A549 (cell line): ENCODE measurements at regions not wholly inside any gene's neighbourhood (a gene's known extent, or its start where the extent isn't known, plus 50 kb on each side); places are given as distances from the start of the nearest gene placed in this dataset.
"Not testable (repeated sequence)": the region's sequence is repeated elsewhere in the genome, so short reads cannot be mapped to it uniquely, and the experiment has no call there.

Experiments
- ATAC-seq, 2 experiments: fragments of 200-7000 bp in 1 of 2; fragments of >200 bp in 1 of 2; cut with Nextera tagmentation in 1 of 2; cut with Tn5 transposase in 1 of 2; 3 replicates each; pipeline versions ENCODE4 v1.8.0 to v1.9.1; 2018 to 2020; ENCODE audit warnings: mild to moderate bottlenecking in 1 of 2, moderate library complexity in 1 of 2
- CTCF ChIA-PET: fragments of 300-600 bp; sonication (Branson Sonifier 250); formaldehyde crosslinking; extraction: SDS; loops from one replicate; lab custom pipeline; 2021; ENCODE audit warnings: antibody characterized with exemption, inconsistent platforms; lab: Yijun Ruan, JAX
- POLR2A ChIA-PET: fragments of 350-600 bp; formaldehyde crosslinking; extraction: SDS; loops from one replicate; lab custom pipeline; 2021; ENCODE audit warnings: antibody characterized with exemption, inconsistent platforms; lab: Yijun Ruan, JAX
- DNase-seq, 2 experiments: peaks; one replicate each; pipeline versions ENCODE4 v3.0.0 to v3.0.0-alpha.2; 2011 to 2016; ENCODE audit warnings: low read depth in 1 of 2, low spot score in 1 of 2
- FAIRE-seq: peaks from 2 replicates; lab custom pipeline; 2011; peaks lifted over from hg19 to GRCh38; lab: Jason Lieb, UNC
- H3K27ac ChIP-seq, 2 experiments: fragments of >200 bp; sonication (Bioruptor Twin); formaldehyde crosslinking; 3 replicates each; pipeline ENCODE4 v1.5.1; 2016 to 2017
- H3K4me1 ChIP-seq: fragments of >200 bp; sonication (Bioruptor Twin); formaldehyde crosslinking; 3 replicates; pipeline ENCODE4 v1.6.1; 2016
- H3K4me2 ChIP-seq: fragments of >200 bp; sonication (Bioruptor Twin); formaldehyde crosslinking; 3 replicates; pipeline ENCODE4 v1.6.1; 2016
- H3K4me3 ChIP-seq: fragments of >200 bp; sonication (Bioruptor Twin); formaldehyde crosslinking; 3 replicates; pipeline ENCODE4 v1.5.1; 2016
- H3K9me3 ChIP-seq: fragments of >200 bp; sonication (Bioruptor Twin); formaldehyde crosslinking; 3 replicates; pipeline ENCODE4 v1.6.1; 2016
- BHLHE40 ChIP-seq: IDR thresholded peaks from 2 replicates; pipeline ENCODE4 v1.6.1; 2012; ENCODE audit warnings: low read depth, low read length, inconsistent platforms
- CBX8 ChIP-seq: fragments of 200-600 bp; sonication (generic); IDR thresholded peaks from 2 replicates; pipeline ENCODE4 v1.6.1; 2016
- ESRRA ChIP-seq: fragments of 150-350 bp; IDR thresholded peaks from 2 replicates; pipeline ENCODE4 v1.6.1; 2014; ENCODE audit warnings: mild to moderate bottlenecking, low read length, borderline replicate concordance
- FOSB ChIP-seq: fragments of 250-450 bp; sonication (Bioruptor Pico); IDR thresholded peaks from 2 replicates; pipeline ENCODE4 v1.5.0; 2020; ENCODE audit warnings: mild to moderate bottlenecking, moderate library complexity
- FOSL2 ChIP-seq, 2 experiments: fragments of 450-650 bp in 1 of 2; fragments of >200 bp in 1 of 2; sonication (Bioruptor Twin) in 1 of 2; formaldehyde crosslinking; IDR thresholded peaks; 2 replicates each; pipeline versions ENCODE4 v1.5.0 to v1.6.1; 2016 to 2020; ENCODE audit warnings: mild to moderate bottlenecking in 1 of 2, moderate library complexity in 1 of 2
- HOXB13 ChIP-seq: fragments of 250-450 bp; sonication (Bioruptor Pico); IDR thresholded peaks from 2 replicates; pipeline ENCODE4 v1.5.0; 2020; ENCODE audit warnings: low read depth, mild to moderate bottlenecking, moderate library complexity
- HOXB5 ChIP-seq: fragments of 250-450 bp; sonication (Bioruptor Pico); IDR thresholded peaks from 2 replicates; pipeline ENCODE4 v1.5.0; 2020; ENCODE audit warnings: mild to moderate bottlenecking, moderate library complexity
- JUN ChIP-seq, 2 experiments: fragments of >200 bp; sonication (Bioruptor Twin); formaldehyde crosslinking; IDR thresholded peaks; 2 replicates in 1 of 2; 3 replicates in 1 of 2; pipeline ENCODE4 v1.6.1; 2016 to 2017
- KDM5A ChIP-seq: fragments of 200-600 bp; sonication (generic); IDR thresholded peaks from 2 replicates; pipeline ENCODE4 v1.6.1; 2016; ENCODE audit warnings: antibody characterized with exemption, mild to moderate bottlenecking
- MAFK ChIP-seq: fragments of 450-650 bp; IDR thresholded peaks from 2 replicates; pipeline ENCODE4 v1.6.1; 2014; ENCODE audit not compliant: partially characterized antibody
- MAZ ChIP-seq: fragments of 150-350 bp; IDR thresholded peaks from 2 replicates; pipeline ENCODE4 v1.6.1; 2014; ENCODE audit warnings: antibody characterized with exemption, low read depth, low read length, borderline replicate concordance
- MYC ChIP-seq: IDR thresholded peaks from 2 replicates; pipeline ENCODE4 v1.6.1; 2012; ENCODE audit warnings: mild to moderate bottlenecking, inconsistent platforms, low read length, improper control_type of control experiment, borderline replicate concordance
- PHF8 ChIP-seq: fragments of 200-600 bp; sonication (generic); IDR thresholded peaks from 2 replicates; pipeline ENCODE4 v1.6.1; 2016; ENCODE audit warnings: low read depth, mild to moderate bottlenecking, antibody characterized with exemption, moderate library complexity, borderline replicate concordance
- RAD21 ChIP-seq, 2 experiments: fragments of >200 bp in 1 of 2; sonication (Bioruptor Twin) in 1 of 2; formaldehyde crosslinking in 1 of 2; IDR thresholded peaks in 1 of 2; conservative IDR thresholded peaks in 1 of 2; 2 replicates in 1 of 2; 3 replicates in 1 of 2; pipeline ENCODE4 v1.6.1; 2012 to 2018; ENCODE audit warnings: inconsistent platforms in 1 of 2
- RARB ChIP-seq: fragments of 250-450 bp; sonication (Bioruptor Pico); IDR thresholded peaks from 2 replicates; pipeline ENCODE4 v1.8.0; 2021; ENCODE audit warnings: mild to moderate bottlenecking, moderate library complexity
- RCOR1 ChIP-seq: fragments of 150-350 bp; IDR thresholded peaks from 2 replicates; pipeline ENCODE4 v1.6.1; 2014; ENCODE audit warnings: antibody characterized with exemption, low read length, low read depth
- SREBF2 ChIP-seq: fragments of 450-650 bp; IDR thresholded peaks from 2 replicates; pipeline ENCODE4 v1.6.1; 2014; ENCODE audit warnings: mild to moderate bottlenecking, moderate library complexity
- ZC3H11A ChIP-seq: fragments of 450-650 bp; IDR thresholded peaks from 2 replicates; pipeline ENCODE4 v1.6.1; 2014; ENCODE audit warnings: antibody characterized with exemption, mild to moderate bottlenecking
- ZFP36 ChIP-seq: fragments of 450-650 bp; IDR thresholded peaks from 2 replicates; pipeline ENCODE4 v1.6.1; 2014; ENCODE audit warnings: borderline replicate concordance; ENCODE audit not compliant: partially characterized antibody
- WGBS: methylation state at CpG from one replicate; pipeline ENCODE4 v1.1.6; 2017; ENCODE audit errors: missing lambda C conversion rate; 5-methylcytosine and 5-hydroxymethylcytosine counted together
- TF ChIP-seq, protein P1 (sequence below): IDR thresholded peaks from 2 replicates; pipeline ENCODE4 v1.6.1; 2012
- TF ChIP-seq, protein P2 (sequence below): fragments of >200 bp; sonication (Bioruptor Twin); formaldehyde crosslinking; IDR thresholded peaks from 3 replicates; pipeline ENCODE4 v1.6.1; 2016
- TF ChIP-seq, protein P3 (sequence below): IDR thresholded peaks from 2 replicates; pipeline ENCODE4 v1.6.1; 2012; ENCODE audit warnings: low read depth, borderline replicate concordance
- TF ChIP-seq, protein P4 (sequence below): fragments of >200 bp; sonication (Bioruptor Twin); formaldehyde crosslinking; IDR thresholded peaks from 2 replicates; pipeline ENCODE4 v1.6.1; 2016
- TF ChIP-seq, protein P5 (sequence below): fragments of 250-450 bp; sonication (Bioruptor Pico); IDR thresholded peaks from 2 replicates; pipeline ENCODE4 v1.5.0; 2021; ENCODE audit warnings: mild to moderate bottlenecking, moderate library complexity, borderline replicate concordance

DNA sequence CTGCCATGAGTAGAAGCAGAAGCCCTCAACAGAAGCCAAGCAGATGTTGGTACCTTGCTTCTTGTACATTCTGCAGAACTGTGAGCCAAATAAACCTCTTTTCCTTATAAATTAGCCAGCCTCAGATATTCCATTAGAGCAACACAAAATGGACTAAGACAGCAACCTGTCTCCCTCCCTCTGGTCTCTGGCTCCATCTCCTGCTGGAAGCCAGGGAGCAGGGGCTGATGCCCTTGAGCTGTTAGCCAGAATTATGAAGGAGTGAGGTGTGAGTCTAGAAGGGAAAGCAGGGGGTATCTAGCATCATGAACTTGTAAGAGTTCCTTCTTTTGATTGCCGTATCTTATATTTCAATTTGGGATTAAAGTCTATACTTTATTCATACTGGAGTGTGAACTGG lies 358.7 kb upstream of the FZD8 start:
- H3K4me3 ChIP-seq, H3K9me3 ChIP-seq, DNase-seq, H3K27ac ChIP-seq, FAIRE-seq, H3K4me2 ChIP-seq, H3K4me1 ChIP-seq, ATAC-seq, POLR2A ChIA-PET, CTCF ChIA-PET: not testable (repeated sequence)
- whole genome bisulfite sequencing, result 95% methylated on average over 1 of the region's 1 CpG

DNA sequence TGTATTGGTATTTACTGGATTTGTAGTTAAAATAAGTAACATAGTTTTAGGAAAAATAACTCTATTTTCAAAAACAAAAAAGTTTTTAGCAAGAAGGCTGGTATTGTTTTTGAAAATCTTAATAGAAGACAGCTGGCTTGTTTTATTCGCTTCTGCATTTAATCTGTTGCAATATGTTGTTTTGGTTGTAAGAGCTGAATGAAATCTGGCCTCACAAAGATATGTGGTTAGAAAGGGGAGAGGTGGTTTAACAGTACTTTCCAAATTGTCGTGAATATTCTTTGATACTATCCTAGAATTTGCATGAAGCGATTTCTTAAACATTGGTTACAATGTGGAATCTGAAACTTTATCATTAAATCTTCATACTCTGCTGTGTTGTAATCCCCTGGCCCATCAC lies 355.9 kb upstream of the FZD8 start:
- no peak overlapping the region for H3K4me2 ChIP-seq
- ChIA-PET CTCF (no interaction called here), POLR2A (no interaction called here)
- FAIRE-seq (no peak), DNase-seq (no peak), ATAC-seq (no peak)
- WGBS, result 37% methylated on average over 3 of the region's 3 CpGs
- no peak overlapping the region for H3K27ac ChIP-seq
- H3K9me3 ChIP-seq, result no peaks in the 10 kb centered on the region
- TF ChIP-seq MYC, result no peak
- TF ChIP-seq ESRRA, result no peak
- TF ChIP-seq PHF8, result no peak
- no peak for TF ChIP-seq FOSL2 (IDR thresholded peaks at IDR 0.05)
- TF ChIP-seq FOSL2 (CRISPR knock-in tag; IDR thresholded peaks at IDR 0.05), result no peak
- TF ChIP-seq CBX8, result no peak
- TF ChIP-seq FOSB, result no peak
- TF ChIP-seq JUN (IDR thresholded peaks at IDR 0.05), result no peak
- no peak for TF ChIP-seq HOXB5 (CRISPR knock-in tag)
- no peak for TF ChIP-seq MAZ
- TF ChIP-seq, protein P1, sequence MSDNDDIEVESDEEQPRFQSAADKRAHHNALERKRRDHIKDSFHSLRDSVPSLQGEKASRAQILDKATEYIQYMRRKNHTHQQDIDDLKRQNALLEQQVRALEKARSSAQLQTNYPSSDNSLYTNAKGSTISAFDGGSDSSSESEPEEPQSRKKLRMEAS, result no peak
- TF ChIP-seq RAD21 (conservative IDR thresholded peaks at IDR 0.05 in 1 of 2, IDR thresholded peaks at IDR 0.05 in 1 of 2), result no peak
- TF ChIP-seq, protein P2, sequence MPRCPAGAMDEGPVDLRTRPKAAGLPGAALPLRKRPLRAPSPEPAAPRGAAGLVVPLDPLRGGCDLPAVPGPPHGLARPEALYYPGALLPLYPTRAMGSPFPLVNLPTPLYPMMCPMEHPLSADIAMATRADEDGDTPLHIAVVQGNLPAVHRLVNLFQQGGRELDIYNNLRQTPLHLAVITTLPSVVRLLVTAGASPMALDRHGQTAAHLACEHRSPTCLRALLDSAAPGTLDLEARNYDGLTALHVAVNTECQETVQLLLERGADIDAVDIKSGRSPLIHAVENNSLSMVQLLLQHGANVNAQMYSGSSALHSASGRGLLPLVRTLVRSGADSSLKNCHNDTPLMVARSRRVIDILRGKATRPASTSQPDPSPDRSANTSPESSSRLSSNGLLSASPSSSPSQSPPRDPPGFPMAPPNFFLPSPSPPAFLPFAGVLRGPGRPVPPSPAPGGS, result no peak
- TF ChIP-seq, protein P3, sequence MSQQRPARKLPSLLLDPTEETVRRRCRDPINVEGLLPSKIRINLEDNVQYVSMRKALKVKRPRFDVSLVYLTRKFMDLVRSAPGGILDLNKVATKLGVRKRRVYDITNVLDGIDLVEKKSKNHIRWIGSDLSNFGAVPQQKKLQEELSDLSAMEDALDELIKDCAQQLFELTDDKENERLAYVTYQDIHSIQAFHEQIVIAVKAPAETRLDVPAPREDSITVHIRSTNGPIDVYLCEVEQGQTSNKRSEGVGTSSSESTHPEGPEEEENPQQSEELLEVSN, result no peak
- TF ChIP-seq, protein P4, sequence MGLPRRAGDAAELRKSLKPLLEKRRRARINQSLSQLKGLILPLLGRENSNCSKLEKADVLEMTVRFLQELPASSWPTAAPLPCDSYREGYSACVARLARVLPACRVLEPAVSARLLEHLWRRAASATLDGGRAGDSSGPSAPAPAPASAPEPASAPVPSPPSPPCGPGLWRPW, result no peak
- no peak overlapping the region for H3K4me3 ChIP-seq
- H3K4me1 ChIP-seq, result no peaks in the 10 kb centered on the region

DNA sequence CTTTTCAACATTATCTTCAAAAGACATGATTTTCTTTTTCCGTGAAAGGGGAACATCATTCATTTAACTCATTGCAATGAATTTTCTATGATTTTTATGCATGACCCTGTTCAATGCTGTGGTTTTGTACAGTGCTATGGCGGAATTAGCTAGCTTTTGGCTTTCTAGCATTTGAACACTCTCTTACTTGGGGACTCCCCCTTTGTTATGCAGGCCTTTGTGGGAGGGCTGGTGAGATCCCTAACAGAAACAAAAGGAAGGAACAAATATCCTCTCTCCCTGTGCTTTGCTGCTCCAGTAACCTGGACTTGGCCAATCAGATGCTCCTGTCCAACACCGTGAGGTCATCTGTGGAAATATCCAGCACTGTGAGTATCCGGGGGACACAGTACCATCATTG lies 353.4 kb upstream of the FZD8 start:
- 76% methylated on average over 4 of the region's 4 CpGs for WGBS
- POLR2A ChIA-PET, result no interaction called here

More for the DNA sequence above, 353.4 kb upstream of the FZD8 start:
- Histone ChIP-seq H3K4me2 (no peak overlapping the region), H3K4me1 (no peaks in the 10 kb centered on the region), H3K9me3 (no peaks in the 10 kb centered on the region), H3K27ac (no peak overlapping the region), H3K4me3 (no peak overlapping the region)
- FAIRE-seq (no peak), ATAC-seq (no peak), DNase-seq (no peak)
- CTCF ChIA-PET, result interaction anchor here (0.6 kb wide), 1 partner anchor 372 kb away, joined by 3 read pairs; no protein-coding TSS in a partner anchor
- TF ChIP-seq, protein P3, result no peak
- TF ChIP-seq RCOR1, result no peak
- TF ChIP-seq BHLHE40, result no peak
- no peak for TF ChIP-seq KDM5A
- no peak for TF ChIP-seq ZC3H11A
- TF ChIP-seq RARB, result no peak
- no peak for TF ChIP-seq MAFK
- no peak for TF ChIP-seq ZFP36
- no peak for TF ChIP-seq RAD21 (conservative IDR thresholded peaks at IDR 0.05 in 1 of 2, IDR thresholded peaks at IDR 0.05 in 1 of 2)
- TF ChIP-seq HOXB13 (CRISPR knock-in tag), result no peak
- no peak for TF ChIP-seq SREBF2
- TF ChIP-seq, protein P5, sequence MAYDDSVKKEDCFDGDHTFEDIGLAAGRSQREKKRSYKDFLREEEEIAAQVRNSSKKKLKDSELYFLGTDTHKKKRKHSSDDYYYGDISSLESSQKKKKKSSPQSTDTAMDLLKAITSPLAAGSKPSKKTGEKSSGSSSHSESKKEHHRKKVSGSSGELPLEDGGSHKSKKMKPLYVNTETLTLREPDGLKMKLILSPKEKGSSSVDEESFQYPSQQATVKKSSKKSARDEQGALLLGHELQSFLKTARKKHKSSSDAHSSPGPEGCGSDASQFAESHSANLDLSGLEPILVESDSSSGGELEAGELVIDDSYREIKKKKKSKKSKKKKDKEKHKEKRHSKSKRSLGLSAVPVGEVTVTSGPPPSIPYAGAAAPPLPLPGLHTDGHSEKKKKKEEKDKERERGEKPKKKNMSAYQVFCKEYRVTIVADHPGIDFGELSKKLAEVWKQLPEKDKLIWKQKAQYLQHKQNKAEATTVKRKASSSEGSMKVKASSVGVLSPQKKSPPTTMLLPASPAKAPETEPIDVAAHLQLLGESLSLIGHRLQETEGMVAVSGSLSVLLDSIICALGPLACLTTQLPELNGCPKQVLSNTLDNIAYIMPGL (CRISPR knock-in tag), result no peak
